Putamen (tissue), 1 donor: ENCODE measurements at regions not wholly inside any gene's neighbourhood (a gene's known extent, or its start where the extent isn't known, plus 50 kb on each side); places are given as distances from the start of the nearest gene placed in this dataset.
"Not testable (repeated sequence)": the region's sequence is repeated elsewhere in the genome, so short reads cannot be mapped to it uniquely, and the experiment has no call there.

ENCODE experiments used
- DNase-seq: peaks from one replicate; pipeline ENCODE4 v3.0.0-alpha.2; 2016; ENCODE audit warnings: low spot score

- DNase-seq = no peak
These were observed 261.4 kb upstream of the MEX3C start for GRCh38 chr18:51458861-51459260.

GRCh38 chr18:51461956-51462355, 264.5 kb upstream of the MEX3C start:
- no peak for DNase-seq

- DNase-seq = no peak
These were observed 266.1 kb upstream of the MEX3C start for GRCh38 chr18:51463483-51464136.

- no peak for DNase-seq
These were observed 281.4 kb upstream of the MEX3C start for GRCh38 chr18:51478908-51479307.

- no peak for DNase-seq
These were observed 282.3 kb upstream of the MEX3C start for GRCh38 chr18:51479736-51480135.

GRCh38 chr18:51480407-51481261, 283.2 kb upstream of the MEX3C start:
- DNase-seq = no peak

GRCh38 chr18:51486735-51487366, 289.4 kb upstream of the MEX3C start:
- DNase-seq = no peak

- no peak for DNase-seq
These were observed 292.9 kb upstream of the MEX3C start for GRCh38 chr18:51490417-51490816.

GRCh38 chr18:51490860-51491259, 293.4 kb upstream of the MEX3C start:
- no peak for DNase-seq

GRCh38 chr18:51491678-51492372, 294.3 kb upstream of the MEX3C start:
- DNase-seq = no peak

GRCh38 chr18:51498085-51498855, 300.8 kb upstream of the MEX3C start:
- DNase-seq = no peak

- DNase-seq = no peak
These were observed 305.9 kb upstream of the MEX3C start for GRCh38 chr18:51503351-51503750.

- no peak for DNase-seq
These were observed 309.3 kb upstream of the MEX3C start for GRCh38 chr18:51506811-51507210.

GRCh38 chr18:51508410-51508809, 310.9 kb upstream of the MEX3C start:
- not testable (repeated sequence) for DNase-seq

- DNase-seq = no peak
These were observed 312.5 kb upstream of the MEX3C start for GRCh38 chr18:51510020-51510419.

GRCh38 chr18:51513517-51513916, 316.0 kb upstream of the MEX3C start:
- DNase-seq = no peak

- DNase-seq = no peak
These were observed 316.6 kb upstream of the MEX3C start for GRCh38 chr18:51514128-51514527.

- no peak for DNase-seq
These were observed 319.1 kb upstream of the MEX3C start for GRCh38 chr18:51516478-51517038.

- DNase-seq = no peak
These were observed 322.1 kb upstream of the MEX3C start for GRCh38 chr18:51519571-51519970.

- DNase-seq = no peak
These were observed 323.2 kb upstream of the MEX3C start for GRCh38 chr18:51520676-51521180.

GRCh38 chr18:51522338-51522737, 324.9 kb upstream of the MEX3C start:
- DNase-seq = no peak
